OCI-LY7 (cell line): ENCODE measurements at regions not wholly inside any gene's neighbourhood (a gene's known extent, or its start where the extent isn't known, plus 50 kb on each side); places are given as distances from the start of the nearest gene placed in this dataset.

Experiments
- BruUV-seq: library from RNA; stranded (reverse); fragments of 400-500 nt; replicated peaks from 2 replicates; lab custom pipeline; 2021; lab: Mats Ljungman, UMichigan
- CTCF ChIA-PET: fragments of 300-600 bp; sonication (Branson Sonifier 250); formaldehyde crosslinking; loops from one replicate; lab custom pipeline; 2022; ENCODE audit warnings: antibody characterized with exemption; ENCODE audit not compliant: unreplicated experiment; lab: Charles Lee
- POLR2A ChIA-PET: fragments of 300-600 bp; sonication (Branson Sonifier 250); formaldehyde crosslinking; loops from one replicate; lab custom pipeline; 2022; ENCODE audit warnings: antibody characterized with exemption; lab: Charles Lee
- DNase-seq: peaks from one replicate; pipeline ENCODE4 v3.0.0-alpha.2; 2015; ENCODE audit warnings: low spot score
- H2AFZ ChIP-seq: fragments of 200-600 bp; sonication (generic), shearing (Covaris generic); 2 replicates; pipeline ENCODE4 v1.6.1; 2014; ENCODE audit warnings: mild to moderate bottlenecking, antibody characterized with exemption, low read length, moderate library complexity
- H3K27ac ChIP-seq: fragments of 200-600 bp; sonication (generic); 2 replicates; pipeline ENCODE4 v1.5.1; 2014; ENCODE audit warnings: mixed run types, low read depth, mild to moderate bottlenecking, moderate library complexity, low read length, inconsistent platforms; ENCODE audit not compliant: poor library complexity, severe bottlenecking
- H3K36me3 ChIP-seq: fragments of 200-600 bp; sonication (generic); 2 replicates; pipeline ENCODE4 v1.6.1; 2014; ENCODE audit warnings: mild to moderate bottlenecking, antibody characterized with exemption, low read length, moderate library complexity, mixed read lengths; ENCODE audit not compliant: insufficient read depth
- H3K4me1 ChIP-seq: fragments of 200-600 bp; sonication (generic); 2 replicates; pipeline ENCODE4 v1.5.1; 2014; ENCODE audit warnings: mild to moderate bottlenecking, low read length; ENCODE audit not compliant: insufficient read depth, poor library complexity, severe bottlenecking
- H3K4me2 ChIP-seq: fragments of 200-600 bp; sonication (generic); 2 replicates; pipeline ENCODE4 v1.6.1; 2014; ENCODE audit warnings: mild to moderate bottlenecking, low read length
- H3K4me3 ChIP-seq: fragments of 200-600 bp; sonication (generic); 2 replicates; pipeline ENCODE4 v1.5.1; 2014; ENCODE audit warnings: mild to moderate bottlenecking, low read depth, low read length; ENCODE audit not compliant: poor library complexity, severe bottlenecking
- H3K79me2 ChIP-seq: fragments of 200-600 bp; sonication (generic); 2 replicates; pipeline ENCODE4 v1.6.1; 2016; ENCODE audit warnings: low read depth, mild to moderate bottlenecking, low read length, moderate library complexity, mixed read lengths; ENCODE audit not compliant: insufficient read depth
- H3K9me2 ChIP-seq: fragments of 200-600 bp; sonication (generic); 2 replicates; pipeline ENCODE4 v1.6.1; 2016; ENCODE audit warnings: mild to moderate bottlenecking, low read length, mixed read lengths; ENCODE audit not compliant: insufficient read depth
- H3K9me3 ChIP-seq: fragments of 200-600 bp; sonication (generic); 2 replicates; pipeline ENCODE4 v1.6.1; 2014; ENCODE audit warnings: mild to moderate bottlenecking, mixed run types, low read length, mixed read lengths
- H4K20me1 ChIP-seq: fragments of 200-600 bp; sonication (generic); 2 replicates; pipeline ENCODE4 v1.6.1; 2014; ENCODE audit warnings: mild to moderate bottlenecking, antibody characterized with exemption, low read length, moderate library complexity, mixed read lengths; ENCODE audit not compliant: insufficient read depth
- EZH2phosphoT487 ChIP-seq: fragments of 200-600 bp; sonication (generic); IDR thresholded peaks from 2 replicates; pipeline ENCODE4 v1.6.1; 2018; ENCODE audit warnings: low read depth, borderline replicate concordance, mild to moderate bottlenecking, mixed run types, antibody characterized with exemption, low read length, moderate library complexity, mixed read lengths
- intact Hi-C: fragments of 100-400 bp; cut with micrococcal nuclease; formaldehyde crosslinking; loops from one replicate; pipeline ENCODE4 v1.10.0; 2022; ENCODE audit not compliant: unreplicated experiment
- TF ChIP-seq, protein P1 (sequence below): fragments of 200-600 bp; sonication (generic); conservative IDR thresholded peaks from 2 replicates; pipeline ENCODE4 v1.5.1; 2014; ENCODE audit warnings: mild to moderate bottlenecking, antibody characterized with exemption, low read length, moderate library complexity, mixed read lengths

DNA sequence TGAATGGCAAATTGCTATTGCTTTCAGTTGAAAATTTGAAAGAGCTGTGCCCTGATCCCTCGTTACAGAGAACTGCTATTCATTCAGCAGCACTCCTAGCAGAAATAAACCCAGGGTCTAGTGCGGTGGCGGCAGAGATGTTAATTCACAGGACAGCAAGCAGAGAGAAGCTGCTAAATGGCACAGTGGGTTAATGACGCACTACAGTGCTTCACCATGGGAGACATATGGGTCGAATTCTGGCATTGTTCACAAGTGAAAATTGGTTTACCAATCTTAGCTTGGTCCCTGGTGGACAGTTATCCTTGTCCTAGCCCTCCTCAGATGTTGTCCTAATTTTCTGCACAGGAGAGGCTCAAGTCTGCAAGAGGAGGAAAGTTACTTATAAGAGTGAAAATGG, 807.4 kb downstream of the TLE1 start:
- Histone ChIP-seq H3K36me3 (no peaks in the 10 kb centered on the region), H4K20me1 (no peaks in the 10 kb centered on the region), H3K9me3 (no peaks in the 10 kb centered on the region), H3K4me2 (no peak overlapping the region), H3K4me3 (no peak overlapping the region), H3K27ac (no peak overlapping the region), H2AFZ (no peak overlapping the region), H3K4me1 (no peaks in the 10 kb centered on the region), H3K9me2 (no peaks in the 10 kb centered on the region), H3K79me2 (no peaks in the 10 kb centered on the region)
- ChIA-PET POLR2A (no interaction called here), CTCF (no interaction called here)
- TF ChIP-seq, protein P1, sequence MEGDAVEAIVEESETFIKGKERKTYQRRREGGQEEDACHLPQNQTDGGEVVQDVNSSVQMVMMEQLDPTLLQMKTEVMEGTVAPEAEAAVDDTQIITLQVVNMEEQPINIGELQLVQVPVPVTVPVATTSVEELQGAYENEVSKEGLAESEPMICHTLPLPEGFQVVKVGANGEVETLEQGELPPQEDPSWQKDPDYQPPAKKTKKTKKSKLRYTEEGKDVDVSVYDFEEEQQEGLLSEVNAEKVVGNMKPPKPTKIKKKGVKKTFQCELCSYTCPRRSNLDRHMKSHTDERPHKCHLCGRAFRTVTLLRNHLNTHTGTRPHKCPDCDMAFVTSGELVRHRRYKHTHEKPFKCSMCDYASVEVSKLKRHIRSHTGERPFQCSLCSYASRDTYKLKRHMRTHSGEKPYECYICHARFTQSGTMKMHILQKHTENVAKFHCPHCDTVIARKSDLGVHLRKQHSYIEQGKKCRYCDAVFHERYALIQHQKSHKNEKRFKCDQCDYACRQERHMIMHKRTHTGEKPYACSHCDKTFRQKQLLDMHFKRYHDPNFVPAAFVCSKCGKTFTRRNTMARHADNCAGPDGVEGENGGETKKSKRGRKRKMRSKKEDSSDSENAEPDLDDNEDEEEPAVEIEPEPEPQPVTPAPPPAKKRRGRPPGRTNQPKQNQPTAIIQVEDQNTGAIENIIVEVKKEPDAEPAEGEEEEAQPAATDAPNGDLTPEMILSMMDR: no peak
- TF ChIP-seq EZH2phosphoT487: no peak
- intact Hi-C loops: no loop called here
- BruUV-seq: no TSS peak
- DNase-seq: no peak

DNA sequence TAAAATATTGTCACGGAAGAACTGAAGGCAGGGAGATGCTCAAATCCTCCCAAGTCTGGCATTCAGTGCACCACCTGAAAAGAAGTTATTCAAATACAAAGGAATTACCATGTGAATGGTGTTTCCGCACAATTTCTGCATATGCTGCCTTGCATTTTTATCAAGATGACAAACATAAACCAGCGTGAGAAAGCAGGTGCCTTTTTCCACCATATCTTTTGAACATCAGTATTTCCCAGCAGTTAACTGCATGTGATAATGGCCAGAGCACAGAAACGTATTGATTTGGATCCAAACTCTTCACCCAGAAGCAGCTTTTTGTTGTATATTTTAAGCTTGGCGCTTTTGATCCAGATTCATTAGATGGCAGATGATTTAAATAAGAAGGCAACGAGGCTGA, 808.0 kb downstream of the TLE1 start:
- H3K4me2 ChIP-seq: no peak overlapping the region
- TF ChIP-seq EZH2phosphoT487: no peak
- TF ChIP-seq, protein P1: no peak
- no peaks in the 10 kb centered on the region for H3K79me2 ChIP-seq
- no peaks in the 10 kb centered on the region for H3K36me3 ChIP-seq
- CTCF ChIA-PET: no interaction called here
- intact Hi-C loops: no loop called here
- no peak overlapping the region for H3K4me3 ChIP-seq
- no peak for DNase-seq
- no peaks in the 10 kb centered on the region for H3K9me3 ChIP-seq
- no TSS peak for BruUV-seq
- no peaks in the 10 kb centered on the region for H3K9me2 ChIP-seq
- no peaks in the 10 kb centered on the region for H4K20me1 ChIP-seq
- POLR2A ChIA-PET: no interaction called here
- no peak overlapping the region for H3K27ac ChIP-seq
- H3K4me1 ChIP-seq: no peaks in the 10 kb centered on the region
- no peak overlapping the region for H2AFZ ChIP-seq

DNA sequence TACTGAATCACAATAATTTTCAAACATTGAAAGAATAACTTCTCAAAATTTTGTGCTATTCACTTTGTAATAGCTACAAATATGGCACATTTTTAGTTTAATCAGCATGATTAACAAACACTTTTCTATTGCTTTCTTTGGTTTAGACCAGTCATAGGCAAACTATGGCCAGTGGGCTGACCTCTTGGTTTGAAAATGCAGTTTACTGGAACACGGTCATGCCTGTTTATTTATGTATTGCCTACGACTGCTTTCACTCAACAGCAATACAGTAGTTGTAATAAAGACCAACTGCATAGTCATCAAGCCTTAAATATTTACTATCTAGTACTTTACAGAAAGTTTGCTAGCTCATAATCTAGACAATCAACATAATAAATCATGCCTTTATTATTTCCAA, 810.8 kb downstream of the TLE1 start:
- ChIA-PET CTCF (no interaction called here), POLR2A (no interaction called here)
- Histone ChIP-seq H3K4me3 (no peak overlapping the region), H3K79me2 (no peaks in the 10 kb centered on the region), H3K36me3 (no peaks in the 10 kb centered on the region), H4K20me1 (no peaks in the 10 kb centered on the region), H3K4me1 (no peaks in the 10 kb centered on the region), H3K9me2 (no peaks in the 10 kb centered on the region), H3K9me3 (no peaks in the 10 kb centered on the region), H2AFZ (no peak overlapping the region), H3K4me2 (no peak overlapping the region), H3K27ac (no peak overlapping the region)
- intact Hi-C loops: no loop called here
- TF ChIP-seq EZH2phosphoT487: no peak
- TF ChIP-seq, protein P1: no peak
- DNase-seq: no peak
- no TSS peak for BruUV-seq
